Caco-2 (cell line): ENCODE measurements at regions not wholly inside any gene's neighbourhood (a gene's known extent, or its start where the extent isn't known, plus 50 kb on each side); places are given as distances from the start of the nearest gene placed in this dataset.

Experiments
- BruUV-seq: library from RNA; stranded (reverse); fragments of 400-500 nt; replicated peaks from 2 replicates; lab custom pipeline; 2021; lab: Mats Ljungman, UMichigan
- CTCF ChIA-PET: fragments of 300-600 bp; sonication (Branson Sonifier 250); formaldehyde crosslinking; loops from one replicate; lab custom pipeline; 2022; ENCODE audit warnings: antibody characterized with exemption; lab: Charles Lee
- POLR2A ChIA-PET: fragments of 300-600 bp; sonication (Branson Sonifier 250); formaldehyde crosslinking; loops from one replicate; lab custom pipeline; 2022; ENCODE audit warnings: antibody characterized with exemption; lab: Charles Lee
- DNase-seq, 2 experiments: peaks; one replicate each; pipeline versions ENCODE4 v3.0.0 to v3.0.0-alpha.2; 2020 to 2022
- H3K27me3 ChIP-seq: replicated peaks from 2 replicates; pipeline ENCODE4 v1.6.0; 2011; ENCODE audit warnings: low read length; ENCODE audit not compliant: control insufficient read depth, insufficient read depth
- H3K36me3 ChIP-seq: 2 replicates; pipeline ENCODE4 v1.5.1; 2011; ENCODE audit warnings: low read length; ENCODE audit not compliant: control insufficient read depth, insufficient read depth
- H3K4me1 ChIP-seq: fragments of 250-450 bp; sonication (Bioruptor Pico); 2 replicates; pipeline ENCODE4 v1.5.1; 2020; ENCODE audit warnings: mild to moderate bottlenecking
- H3K4me3 ChIP-seq: 2 replicates; pipeline ENCODE4 v1.5.1; 2011; ENCODE audit warnings: low read depth, mild to moderate bottlenecking, control low read depth, low read length
- H3K9me3 ChIP-seq: fragments of 250-450 bp; sonication (Bioruptor Pico); 2 replicates; pipeline ENCODE4 v1.5.1; 2020; ENCODE audit warnings: mild to moderate bottlenecking, moderate library complexity
- H3K27ac Mint-ChIP-seq: one replicate; pipeline ENCODE4 v1.8.0; 2022; ENCODE audit warnings: mixed read lengths; ENCODE audit not compliant: unreplicated experiment
- H3K27me3 Mint-ChIP-seq: one replicate; pipeline ENCODE4 v1.8.0; 2022; ENCODE audit warnings: mixed read lengths; ENCODE audit not compliant: insufficient read depth, unreplicated experiment
- H3K36me3 Mint-ChIP-seq: one replicate; pipeline ENCODE4 v1.8.0; 2022; ENCODE audit warnings: mild to moderate bottlenecking, mixed read lengths; ENCODE audit not compliant: insufficient read depth, unreplicated experiment
- H3K4me1 Mint-ChIP-seq: one replicate; pipeline ENCODE4 v1.8.0; 2022; ENCODE audit warnings: low read depth, mixed read lengths; ENCODE audit not compliant: unreplicated experiment
- H3K4me3 Mint-ChIP-seq: one replicate; pipeline ENCODE4 v1.8.0; 2022; ENCODE audit warnings: mild to moderate bottlenecking, moderate library complexity, mixed read lengths; ENCODE audit not compliant: unreplicated experiment
- H3K9me3 Mint-ChIP-seq: one replicate; pipeline ENCODE4 v1.8.0; 2022; ENCODE audit warnings: mixed read lengths; ENCODE audit not compliant: unreplicated experiment
- intact Hi-C: fragments of 100-400 bp; cut with micrococcal nuclease; formaldehyde crosslinking; loops from one replicate; pipeline ENCODE4 v1.10.0; 2022; ENCODE audit not compliant: unreplicated experiment
- TF ChIP-seq, protein P1 (sequence below), 2 experiments: fragments of 200-600 bp in 1 of 2; IDR thresholded peaks; 1 replicate in 1 of 2; 2 replicates in 1 of 2; pipeline versions ENCODE4 v1.5.1 to v1.8.0; 2011 to 2022; ENCODE audit warnings: antibody characterized with exemption in 1 of 2, control low read depth in 1 of 2, inconsistent platforms in 1 of 2, low read depth in 1 of 2, low read length in 1 of 2, mild to moderate bottlenecking in 1 of 2, moderate library complexity in 1 of 2; ENCODE audit not compliant: insufficient read depth in 1 of 2, severe bottlenecking in 1 of 2, unreplicated experiment in 1 of 2

DNA sequence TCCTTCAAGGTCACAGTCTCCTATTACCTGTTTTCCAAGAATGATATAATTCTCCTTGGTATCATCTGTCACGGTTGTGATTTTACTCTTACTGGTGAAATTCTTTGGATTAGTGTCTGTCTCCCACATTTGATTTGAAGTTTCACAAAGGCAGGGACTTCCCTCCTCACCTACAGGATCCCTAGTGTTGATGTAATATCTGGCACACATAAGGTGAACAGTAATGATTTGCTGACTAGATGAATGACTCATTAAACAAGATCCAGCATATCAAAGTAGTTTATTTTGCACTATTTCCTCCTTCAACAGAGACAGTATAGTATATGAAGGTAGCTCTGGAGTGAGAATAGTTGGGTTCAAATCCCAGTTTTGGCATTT, 135.3 kb upstream of the IL1RAPL2 start:
- H3K4me1 ChIP-seq: no peaks in the 10 kb centered on the region
- Mint-ChIP-seq H3K27ac (no peak overlapping the region), H3K27me3 (peaks cover 5% of the 10 kb centered on the region), H3K9me3 (no peaks in the 10 kb centered on the region), H3K4me1 (no peaks in the 10 kb centered on the region), H3K4me3 (no peak overlapping the region), H3K36me3 (no peaks in the 10 kb centered on the region)
- no peaks in the 10 kb centered on the region for H3K36me3 ChIP-seq
- no TSS peak for BruUV-seq
- CTCF ChIA-PET: no interaction called here
- no peak for DNase-seq
- H3K27me3 ChIP-seq: no peaks in the 10 kb centered on the region
- intact Hi-C loops: no loop called here
- no peaks in the 10 kb centered on the region for H3K9me3 ChIP-seq
- no peak overlapping the region for H3K4me3 ChIP-seq
- POLR2A ChIA-PET: no interaction called here
- TF ChIP-seq, protein P1, sequence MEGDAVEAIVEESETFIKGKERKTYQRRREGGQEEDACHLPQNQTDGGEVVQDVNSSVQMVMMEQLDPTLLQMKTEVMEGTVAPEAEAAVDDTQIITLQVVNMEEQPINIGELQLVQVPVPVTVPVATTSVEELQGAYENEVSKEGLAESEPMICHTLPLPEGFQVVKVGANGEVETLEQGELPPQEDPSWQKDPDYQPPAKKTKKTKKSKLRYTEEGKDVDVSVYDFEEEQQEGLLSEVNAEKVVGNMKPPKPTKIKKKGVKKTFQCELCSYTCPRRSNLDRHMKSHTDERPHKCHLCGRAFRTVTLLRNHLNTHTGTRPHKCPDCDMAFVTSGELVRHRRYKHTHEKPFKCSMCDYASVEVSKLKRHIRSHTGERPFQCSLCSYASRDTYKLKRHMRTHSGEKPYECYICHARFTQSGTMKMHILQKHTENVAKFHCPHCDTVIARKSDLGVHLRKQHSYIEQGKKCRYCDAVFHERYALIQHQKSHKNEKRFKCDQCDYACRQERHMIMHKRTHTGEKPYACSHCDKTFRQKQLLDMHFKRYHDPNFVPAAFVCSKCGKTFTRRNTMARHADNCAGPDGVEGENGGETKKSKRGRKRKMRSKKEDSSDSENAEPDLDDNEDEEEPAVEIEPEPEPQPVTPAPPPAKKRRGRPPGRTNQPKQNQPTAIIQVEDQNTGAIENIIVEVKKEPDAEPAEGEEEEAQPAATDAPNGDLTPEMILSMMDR (IDR thresholded peaks at IDR 0.05; ENCODE audit: insufficient read depth in 1 of 2, low read depth in 1 of 2, low read length in 1 of 2, severe bottlenecking in 1 of 2, unreplicated experiment in 1 of 2): no peak

DNA sequence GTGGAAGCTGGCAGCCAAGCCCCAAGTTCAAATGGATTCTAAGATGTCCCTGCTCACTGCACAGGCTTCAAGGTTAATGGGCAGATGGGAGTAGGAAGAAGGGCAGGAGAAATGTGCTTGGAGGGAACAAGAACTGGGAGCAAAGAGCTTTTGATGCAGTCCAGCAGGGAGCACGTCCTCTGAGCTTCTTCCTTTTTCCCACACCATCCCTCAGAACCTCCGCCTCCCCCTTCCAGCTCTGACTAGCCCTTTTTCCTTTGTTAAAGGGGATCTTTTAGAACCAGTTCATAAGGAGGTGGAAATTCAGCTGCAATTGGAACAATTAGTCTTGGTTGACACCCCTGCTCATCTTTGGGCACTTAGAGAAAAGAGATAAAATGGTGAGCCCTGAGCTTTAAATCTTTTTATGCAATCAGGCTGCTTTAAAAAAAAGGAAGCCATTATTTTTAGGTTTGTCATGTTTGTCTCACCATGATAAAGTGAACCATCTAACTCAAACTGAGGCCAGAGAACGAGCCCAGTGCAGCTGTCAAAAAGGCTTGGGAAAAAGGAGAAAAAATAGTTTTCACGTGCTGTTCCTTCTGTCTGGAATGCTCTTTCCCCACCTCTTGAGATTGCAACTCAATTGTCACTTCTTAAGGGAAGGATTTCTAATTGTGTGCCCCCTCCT, 135.8 kb upstream of the IL1RAPL2 start:
- ChIA-PET POLR2A (no interaction called here), CTCF (no interaction called here)
- Histone ChIP-seq H3K27me3 (no peaks in the 10 kb centered on the region), H3K36me3 (no peaks in the 10 kb centered on the region), H3K4me1 (no peaks in the 10 kb centered on the region), H3K4me3 (no peak overlapping the region), H3K9me3 (no peaks in the 10 kb centered on the region)
- Mint-ChIP-seq H3K9me3 (no peaks in the 10 kb centered on the region), H3K27ac (no peak overlapping the region), H3K36me3 (no peaks in the 10 kb centered on the region), H3K4me3 (no peak overlapping the region), H3K27me3 (peaks cover 5% of the 10 kb centered on the region), H3K4me1 (no peaks in the 10 kb centered on the region)
- DNase-seq: no peak
- no TSS peak for BruUV-seq
- TF ChIP-seq, protein P1 (IDR thresholded peaks at IDR 0.05; ENCODE audit: insufficient read depth in 1 of 2, low read depth in 1 of 2, low read length in 1 of 2, severe bottlenecking in 1 of 2, unreplicated experiment in 1 of 2): no peak
- intact Hi-C loops: no loop called here

- Histone ChIP-seq H3K4me1 (no peaks in the 10 kb centered on the region), H3K9me3 (no peaks in the 10 kb centered on the region), H3K36me3 (no peaks in the 10 kb centered on the region), H3K27me3 (no peaks in the 10 kb centered on the region), H3K4me3 (no peak overlapping the region)
- TF ChIP-seq, protein P1 (IDR thresholded peaks at IDR 0.05; ENCODE audit: insufficient read depth in 1 of 2, low read depth in 1 of 2, low read length in 1 of 2, severe bottlenecking in 1 of 2, unreplicated experiment in 1 of 2): no peak
- H3K27me3 Mint-ChIP-seq: peaks cover under 1% of the 10 kb centered on the region
- no peaks in the 10 kb centered on the region for H3K4me1 Mint-ChIP-seq
- no peaks in the 10 kb centered on the region for H3K36me3 Mint-ChIP-seq
- no peak overlapping the region for H3K4me3 Mint-ChIP-seq
- intact Hi-C loops: no loop called here
- H3K27ac Mint-ChIP-seq: no peak overlapping the region
- no peak for DNase-seq
- no TSS peak for BruUV-seq
- CTCF ChIA-PET: no interaction called here
- H3K9me3 Mint-ChIP-seq: no peaks in the 10 kb centered on the region
- POLR2A ChIA-PET: no interaction called here
These were observed 137.8 kb upstream of the IL1RAPL2 start for GRCh38 chrX:104428231-104428630.
